ENCODE measurements at regions not wholly inside any gene's neighbourhood (a gene's known extent, or its start where the extent isn't known, plus 50 kb on each side); places are given as distances from the start of the nearest gene placed in this dataset.

DNA sequence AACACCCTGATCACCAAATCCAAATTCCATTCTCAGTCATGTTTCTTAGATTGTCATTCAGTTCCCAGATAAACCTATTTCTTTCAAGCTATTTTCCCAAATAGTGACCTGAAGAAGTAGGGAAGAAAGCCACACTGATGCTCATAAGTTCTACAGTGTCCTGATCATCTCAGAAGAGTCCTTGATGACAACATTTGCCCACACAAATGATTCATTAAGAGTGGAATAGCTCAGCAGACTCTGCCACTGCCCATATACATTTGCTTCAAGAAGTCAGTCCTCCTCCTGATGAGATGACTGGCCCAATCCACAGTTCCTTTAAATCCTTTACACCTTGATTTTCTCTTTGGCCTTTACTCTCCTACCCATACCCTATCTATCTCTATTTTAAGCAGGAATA is 283.7 kb upstream of the NR4A3 start:
- TF ChIP-seq SMC3 (IDR thresholded peaks at IDR 0.05; ENCODE audit: low read depth, low read length) (no peak), TEAD4 (IDR thresholded peaks at IDR 0.05; ENCODE audit: borderline replicate concordance, insufficient read depth) (no peak), RCOR1 (IDR thresholded peaks at IDR 0.05; ENCODE audit: low read length) (no peak), EP300 (IDR thresholded peaks at IDR 0.05; ENCODE audit: borderline replicate concordance in 1 of 2, low read depth in 1 of 2, low read length in 1 of 2) (no peak), EZH2phosphoT487 (IDR thresholded peaks at IDR 0.05; ENCODE audit: borderline replicate concordance, low read depth) (no peak), RXRA (IDR thresholded peaks at IDR 0.05; ENCODE audit: borderline replicate concordance, low read depth) (no peak)
- TF ChIP-seq, protein P1, sequence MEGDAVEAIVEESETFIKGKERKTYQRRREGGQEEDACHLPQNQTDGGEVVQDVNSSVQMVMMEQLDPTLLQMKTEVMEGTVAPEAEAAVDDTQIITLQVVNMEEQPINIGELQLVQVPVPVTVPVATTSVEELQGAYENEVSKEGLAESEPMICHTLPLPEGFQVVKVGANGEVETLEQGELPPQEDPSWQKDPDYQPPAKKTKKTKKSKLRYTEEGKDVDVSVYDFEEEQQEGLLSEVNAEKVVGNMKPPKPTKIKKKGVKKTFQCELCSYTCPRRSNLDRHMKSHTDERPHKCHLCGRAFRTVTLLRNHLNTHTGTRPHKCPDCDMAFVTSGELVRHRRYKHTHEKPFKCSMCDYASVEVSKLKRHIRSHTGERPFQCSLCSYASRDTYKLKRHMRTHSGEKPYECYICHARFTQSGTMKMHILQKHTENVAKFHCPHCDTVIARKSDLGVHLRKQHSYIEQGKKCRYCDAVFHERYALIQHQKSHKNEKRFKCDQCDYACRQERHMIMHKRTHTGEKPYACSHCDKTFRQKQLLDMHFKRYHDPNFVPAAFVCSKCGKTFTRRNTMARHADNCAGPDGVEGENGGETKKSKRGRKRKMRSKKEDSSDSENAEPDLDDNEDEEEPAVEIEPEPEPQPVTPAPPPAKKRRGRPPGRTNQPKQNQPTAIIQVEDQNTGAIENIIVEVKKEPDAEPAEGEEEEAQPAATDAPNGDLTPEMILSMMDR (IDR thresholded peaks at IDR 0.05): no peak
